H1 (cell line): ENCODE measurements at regions not wholly inside any gene's neighbourhood (a gene's known extent, or its start where the extent isn't known, plus 50 kb on each side); places are given as distances from the start of the nearest gene placed in this dataset.

Experiments
- ASH2L ChIP-seq: fragments of 200-600, 300-600 bp; sonication (generic); IDR thresholded peaks from one replicate; pipeline ENCODE4 v1.7.1; 2017; ENCODE audit warnings: low read length
- BACH1 ChIP-seq: IDR thresholded peaks from 2 replicates; pipeline ENCODE4 v1.6.1; 2012; ENCODE audit warnings: low read length, improper control_type of control experiment
- E2F6 ChIP-seq: IDR thresholded peaks from 2 replicates; pipeline ENCODE4 v1.6.1; 2012; ENCODE audit warnings: inconsistent platforms
- GTF2F1 ChIP-seq: IDR thresholded peaks from 2 replicates; pipeline ENCODE4 v1.6.1; 2012; ENCODE audit warnings: low read depth, low read length, improper control_type of control experiment, borderline replicate concordance
- NANOG ChIP-seq: IDR thresholded peaks from 2 replicates; pipeline ENCODE4 v1.6.1; 2011; ENCODE audit warnings: low read length, low read depth, mild to moderate bottlenecking, inconsistent platforms; ENCODE audit not compliant: insufficient read depth, poor library complexity, severe bottlenecking
- SP2 ChIP-seq: IDR thresholded peaks from 2 replicates; pipeline ENCODE4 v1.6.1; 2012; ENCODE audit warnings: mild to moderate bottlenecking, low read length, inconsistent platforms

- TF ChIP-seq GTF2F1 (no peak), BACH1 (no peak), SP2 (no peak), NANOG (no peak), ASH2L (no peak), E2F6 (no peak)
Observed at GRCh38 chr7:13541326-13541725, 448.1 kb downstream of the ETV1 start (continued).
